Aorta (tissue), 5 donors: ENCODE measurements at regions not wholly inside any gene's neighbourhood (a gene's known extent, or its start where the extent isn't known, plus 50 kb on each side); places are given as distances from the start of the nearest gene placed in this dataset.

Experiments used
- ATAC-seq: fragments of 200-7000 bp; cut with Tn5 transposase; one replicate; pipeline ENCODE4 v1.9.1; 2022; ENCODE audit warnings: moderate library complexity; ENCODE audit not compliant: low FRiP score
- DNase-seq, 2 donors: peaks; one replicate each; pipeline ENCODE4 v3.0.0-alpha.2; 2020
- H3K27ac ChIP-seq, 2 donors: one replicate each; pipeline ENCODE4 v1.5.1; 2013; ENCODE audit warnings: low read length in 2 of 2, mild to moderate bottlenecking in 2 of 2, moderate library complexity in 2 of 2, control low read depth in 1 of 2, inconsistent platforms in 1 of 2, low read depth in 1 of 2
- H3K27me3 ChIP-seq, 2 donors: one replicate each; pipeline ENCODE4 v1.6.1; 2013; ENCODE audit warnings: control low read depth in 1 of 2, low read length in 1 of 2, mild to moderate bottlenecking in 1 of 2, moderate library complexity in 1 of 2; ENCODE audit not compliant: insufficient read depth in 2 of 2, control insufficient read depth in 1 of 2
- H3K36me3 ChIP-seq, 2 donors: one replicate each; pipeline ENCODE4 v1.6.1; 2013; ENCODE audit warnings: control low read depth in 1 of 2, low read length in 1 of 2, mild to moderate bottlenecking in 1 of 2; ENCODE audit not compliant: insufficient read depth in 2 of 2, control insufficient read depth in 1 of 2
- H3K4me1 ChIP-seq, 2 donors: one replicate each; pipeline ENCODE4 v1.6.1; 2013; ENCODE audit warnings: low read length in 2 of 2, control low read depth in 1 of 2, mild to moderate bottlenecking in 1 of 2, moderate library complexity in 1 of 2; ENCODE audit not compliant: insufficient read depth in 2 of 2, control insufficient read depth in 1 of 2
- H3K4me3 ChIP-seq, 2 donors: one replicate each; pipeline ENCODE4 v1.5.1; 2013; ENCODE audit warnings: low read length in 2 of 2, control low read depth in 1 of 2, mild to moderate bottlenecking in 1 of 2
- H3K9me3 ChIP-seq: one replicate; pipeline ENCODE4 v1.6.1; 2013; ENCODE audit warnings: mild to moderate bottlenecking, low read length; ENCODE audit not compliant: control insufficient read depth
- WGBS, 2 donors: extraction: QIAGEN DNeasy Blood & Tissue Kit; methylation state at CpG; one replicate each; pipeline ENCODE4 v1.1.7; 2013; 5-methylcytosine and 5-hydroxymethylcytosine counted together
- intact Hi-C, 2 donors: fragments of 100-400 bp; cut with DNase I; formaldehyde crosslinking; loops; one replicate each; pipeline versions ENCODE4 v1.14.2 to v1.15.0; 2022
- donor health status: healthy with polysubstance abuse.
- donor health status: Bipolar disorder and iron deficiency.
- donor health status: DM: no; HTN: no; CAD: no.
- donor health status: DM: no; HTN: no; CAD: no.
- donor health status: DM: yes; HTN: yes; CAD: no.

GRCh38 chr10:128625926-128626325, 499.7 kb upstream of the MKI67 start:
- no peak for DNase-seq
- Histone ChIP-seq H3K9me3 (no peaks in the 10 kb centered on the region), H3K4me3 (no peak overlapping the region), H3K36me3 (no peaks in the 10 kb centered on the region), H3K27ac (no peak overlapping the region), H3K4me1 (no peaks in the 10 kb centered on the region), H3K27me3 (no peaks in the 10 kb centered on the region)
- 93 to 95% methylated on average over 7 of the region's 7 CpGs for WGBS, 2 donors
- no peak for ATAC-seq
- intact Hi-C loops = no loop called here

GRCh38 chr10:128626397-128627000, 500.3 kb upstream of the MKI67 start:
- ATAC-seq (no peak), DNase-seq (no peak)
- intact Hi-C loops = no loop called here
- Histone ChIP-seq H3K27ac (no peak overlapping the region), H3K36me3 (no peaks in the 10 kb centered on the region), H3K27me3 (no peaks in the 10 kb centered on the region), H3K4me1 (no peaks in the 10 kb centered on the region), H3K4me3 (no peak overlapping the region), H3K9me3 (no peaks in the 10 kb centered on the region)
- 93 to 94% methylated on average over 6 of the region's 6 CpGs for WGBS, 2 donors

- intact Hi-C loops = no loop called here
- ATAC-seq = no peak
- 96 to 97% methylated on average over 7 of the region's 7 CpGs for WGBS, 2 donors
- H3K9me3 ChIP-seq = no peaks in the 10 kb centered on the region
- H3K27ac ChIP-seq = no peak overlapping the region
- H3K27me3 ChIP-seq = no peaks in the 10 kb centered on the region
- no peak for DNase-seq
- no peak overlapping the region for H3K4me3 ChIP-seq
- H3K4me1 ChIP-seq = no peaks in the 10 kb centered on the region
- no peaks in the 10 kb centered on the region for H3K36me3 ChIP-seq
Observed at GRCh38 chr10:128627811-128628210, 501.6 kb upstream of the MKI67 start.

GRCh38 chr10:128628252-128628651, 502.0 kb upstream of the MKI67 start:
- Histone ChIP-seq H3K4me1 (no peaks in the 10 kb centered on the region), H3K4me3 (no peak overlapping the region), H3K9me3 (no peaks in the 10 kb centered on the region), H3K27me3 (no peaks in the 10 kb centered on the region), H3K27ac (no peak overlapping the region), H3K36me3 (no peaks in the 10 kb centered on the region)
- intact Hi-C loops = no loop called here
- DNase-seq = no peak
- no peak for ATAC-seq
- 90 to 93% methylated on average over 6 of the region's 6 CpGs for WGBS, 2 donors

- Histone ChIP-seq H3K27ac (no peak overlapping the region), H3K4me3 (no peak overlapping the region), H3K4me1 (no peaks in the 10 kb centered on the region), H3K36me3 (no peaks in the 10 kb centered on the region), H3K27me3 (no peaks in the 10 kb centered on the region), H3K9me3 (no peaks in the 10 kb centered on the region)
- intact Hi-C loops = no loop called here
- DNase-seq (no peak), ATAC-seq (no peak)
- 76 to 79% methylated on average over 17 of the region's 17 CpGs for WGBS, 2 donors
Observed at GRCh38 chr10:128629111-128630096, 503.2 kb upstream of the MKI67 start.

- H3K27me3 ChIP-seq = no peaks in the 10 kb centered on the region
- DNase-seq (no peak), ATAC-seq (no peak)
- H3K4me1 ChIP-seq = no peaks in the 10 kb centered on the region
- intact Hi-C loops = no loop called here
- no peaks in the 10 kb centered on the region for H3K36me3 ChIP-seq
- H3K9me3 ChIP-seq = peaks cover 3% of the 10 kb centered on the region
- no peak overlapping the region for H3K4me3 ChIP-seq
- 81 to 82% methylated on average over 12 of the region's 12 CpGs for WGBS, 2 donors
- no peak overlapping the region for H3K27ac ChIP-seq
Observed at GRCh38 chr10:128630787-128631252, 504.6 kb upstream of the MKI67 start.

- intact Hi-C loops = no loop called here
- ATAC-seq = no peak
- Histone ChIP-seq H3K4me3 (no peak overlapping the region), H3K27ac (no peak overlapping the region), H3K27me3 (no peaks in the 10 kb centered on the region), H3K36me3 (no peaks in the 10 kb centered on the region), H3K4me1 (no peaks in the 10 kb centered on the region), H3K9me3 (peaks cover 3% of the 10 kb centered on the region)
- WGBS, 2 donors = 44 to 47% methylated on average over 12 of the region's 12 CpGs
- no peak for DNase-seq
Observed at GRCh38 chr10:128631801-128632241, 505.6 kb upstream of the MKI67 start.

- 94% methylated on average over 7 of the region's 7 CpGs for WGBS, 2 donors
- no peaks in the 10 kb centered on the region for H3K27me3 ChIP-seq
- intact Hi-C loops = no loop called here
- H3K27ac ChIP-seq = no peak overlapping the region
- no peaks in the 10 kb centered on the region for H3K36me3 ChIP-seq
- no peaks in the 10 kb centered on the region for H3K4me1 ChIP-seq
- H3K9me3 ChIP-seq = peaks cover 3% of the 10 kb centered on the region
- no peak for DNase-seq
- no peak overlapping the region for H3K4me3 ChIP-seq
- no peak for ATAC-seq
Observed at GRCh38 chr10:128632694-128633093, 506.5 kb upstream of the MKI67 start.
